ENCODE measurements at regions not wholly inside any gene's neighbourhood (a gene's known extent, or its start where the extent isn't known, plus 50 kb on each side); places are given as distances from the start of the nearest gene placed in this dataset.

- no TSS peak for BruUV-seq (replicated peaks)
- ChIA-PET POLR2A (ENCODE audit: low non-redundant PET) (no interaction called here), CTCF (no interaction called here)
- no peaks in the 10 kb centered on the region for H3K4me1 ChIP-seq (ENCODE audit: insufficient read depth, low read length, poor library complexity, severe bottlenecking)
- H3K27me3 ChIP-seq (replicated peaks; ENCODE audit: insufficient read depth, low read depth, low read length, poor library complexity): no peaks in the 10 kb centered on the region
- H3K9me3 ChIP-seq (ENCODE audit: low read depth, low read length, poor library complexity, severe bottlenecking): no peaks in the 10 kb centered on the region
- DNase-seq (ENCODE audit: low spot score): no peak
- H3K4me3 ChIP-seq (ENCODE audit: low read depth, low read length, poor library complexity, severe bottlenecking): no peak overlapping the region
- TF ChIP-seq, protein P1, sequence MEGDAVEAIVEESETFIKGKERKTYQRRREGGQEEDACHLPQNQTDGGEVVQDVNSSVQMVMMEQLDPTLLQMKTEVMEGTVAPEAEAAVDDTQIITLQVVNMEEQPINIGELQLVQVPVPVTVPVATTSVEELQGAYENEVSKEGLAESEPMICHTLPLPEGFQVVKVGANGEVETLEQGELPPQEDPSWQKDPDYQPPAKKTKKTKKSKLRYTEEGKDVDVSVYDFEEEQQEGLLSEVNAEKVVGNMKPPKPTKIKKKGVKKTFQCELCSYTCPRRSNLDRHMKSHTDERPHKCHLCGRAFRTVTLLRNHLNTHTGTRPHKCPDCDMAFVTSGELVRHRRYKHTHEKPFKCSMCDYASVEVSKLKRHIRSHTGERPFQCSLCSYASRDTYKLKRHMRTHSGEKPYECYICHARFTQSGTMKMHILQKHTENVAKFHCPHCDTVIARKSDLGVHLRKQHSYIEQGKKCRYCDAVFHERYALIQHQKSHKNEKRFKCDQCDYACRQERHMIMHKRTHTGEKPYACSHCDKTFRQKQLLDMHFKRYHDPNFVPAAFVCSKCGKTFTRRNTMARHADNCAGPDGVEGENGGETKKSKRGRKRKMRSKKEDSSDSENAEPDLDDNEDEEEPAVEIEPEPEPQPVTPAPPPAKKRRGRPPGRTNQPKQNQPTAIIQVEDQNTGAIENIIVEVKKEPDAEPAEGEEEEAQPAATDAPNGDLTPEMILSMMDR (conservative IDR thresholded peaks at IDR 0.05; ENCODE audit: low read depth, low read length): no peak
- TF ChIP-seq EZH2 (IDR thresholded peaks at IDR 0.05; ENCODE audit: borderline replicate concordance, low read depth, low read length, poor library complexity, severe bottlenecking): no peak
- intact Hi-C loops (cut with micrococcal nuclease; ENCODE audit: unreplicated experiment): loop anchor here (5.0 kb wide), 1 partner anchor 1136 kb away; no protein-coding TSS in a partner anchor
- H3K27ac ChIP-seq (ENCODE audit: low read depth, low read length, poor library complexity, severe bottlenecking): no peak overlapping the region
- no peaks in the 10 kb centered on the region for H3K36me3 ChIP-seq (ENCODE audit: insufficient read depth, low read length, poor library complexity, severe bottlenecking)
Observed at GRCh38 chr4:132228676-132229075, 920.4 kb upstream of the PCDH10 start.

- ChIA-PET CTCF (no interaction called here), POLR2A (ENCODE audit: low non-redundant PET) (no interaction called here)
- intact Hi-C loops (cut with micrococcal nuclease; ENCODE audit: unreplicated experiment): loop anchor here (10.0 kb wide), 1 partner anchor 1475 kb away; no protein-coding TSS in a partner anchor
Observed at GRCh38 chr4:132230025-132230424, 919.1 kb upstream of the PCDH10 start.

GRCh38 chr4:132238697-132239096 lies 910.4 kb upstream of the PCDH10 start:
- ChIA-PET POLR2A (ENCODE audit: low non-redundant PET) (no interaction called here), CTCF (no interaction called here)
- Histone ChIP-seq H3K4me1 (ENCODE audit: insufficient read depth, low read length, poor library complexity, severe bottlenecking) (no peaks in the 10 kb centered on the region), H3K27me3 (replicated peaks; ENCODE audit: insufficient read depth, low read depth, low read length, poor library complexity) (no peaks in the 10 kb centered on the region), H3K4me3 (ENCODE audit: low read depth, low read length, poor library complexity, severe bottlenecking) (no peak overlapping the region), H3K27ac (ENCODE audit: low read depth, low read length, poor library complexity, severe bottlenecking) (no peak overlapping the region), H3K9me3 (ENCODE audit: low read depth, low read length, poor library complexity, severe bottlenecking) (no peaks in the 10 kb centered on the region), H3K36me3 (ENCODE audit: insufficient read depth, low read length, poor library complexity, severe bottlenecking) (no peaks in the 10 kb centered on the region)
- no peak for TF ChIP-seq EZH2 (IDR thresholded peaks at IDR 0.05; ENCODE audit: borderline replicate concordance, low read depth, low read length, poor library complexity, severe bottlenecking)
- TF ChIP-seq, protein P1 (conservative IDR thresholded peaks at IDR 0.05; ENCODE audit: low read depth, low read length): no peak
- DNase-seq (ENCODE audit: low spot score): no peak
- no TSS peak for BruUV-seq (replicated peaks)
- intact Hi-C loops (cut with micrococcal nuclease; ENCODE audit: unreplicated experiment): loop anchor here (10.0 kb wide), 1 partner anchor 1484 kb away; no protein-coding TSS in a partner anchor

More at GRCh38 chr4:132230025-132230424, 919.1 kb upstream of the PCDH10 start:
- no peaks in the 10 kb centered on the region for H3K27me3 ChIP-seq (replicated peaks; ENCODE audit: insufficient read depth, low read depth, low read length, poor library complexity)
- H3K4me3 ChIP-seq (ENCODE audit: low read depth, low read length, poor library complexity, severe bottlenecking): no peak overlapping the region
- H3K27ac ChIP-seq (ENCODE audit: low read depth, low read length, poor library complexity, severe bottlenecking): no peak overlapping the region
- H3K4me1 ChIP-seq (ENCODE audit: insufficient read depth, low read length, poor library complexity, severe bottlenecking): no peaks in the 10 kb centered on the region
- H3K9me3 ChIP-seq (ENCODE audit: low read depth, low read length, poor library complexity, severe bottlenecking): no peaks in the 10 kb centered on the region
- TF ChIP-seq, protein P1 (conservative IDR thresholded peaks at IDR 0.05; ENCODE audit: low read depth, low read length): no peak
- TF ChIP-seq EZH2 (IDR thresholded peaks at IDR 0.05; ENCODE audit: borderline replicate concordance, low read depth, low read length, poor library complexity, severe bottlenecking): no peak
- no TSS peak for BruUV-seq (replicated peaks)
- DNase-seq (ENCODE audit: low spot score): no peak
- H3K36me3 ChIP-seq (ENCODE audit: insufficient read depth, low read length, poor library complexity, severe bottlenecking): no peaks in the 10 kb centered on the region
